GM19395 (cell line): ENCODE measurements at regions not wholly inside any gene's neighbourhood (a gene's known extent, or its start where the extent isn't known, plus 50 kb on each side); places are given as distances from the start of the nearest gene placed in this dataset.

Experiments
- ATAC-seq: cut with Tn5 transposase; IDR thresholded peaks from one replicate; pipeline ENCODE4 v1.9.1; 2021; ENCODE audit warnings: mild to moderate bottlenecking, moderate library complexity; ENCODE audit not compliant: unreplicated experiment

DNA sequence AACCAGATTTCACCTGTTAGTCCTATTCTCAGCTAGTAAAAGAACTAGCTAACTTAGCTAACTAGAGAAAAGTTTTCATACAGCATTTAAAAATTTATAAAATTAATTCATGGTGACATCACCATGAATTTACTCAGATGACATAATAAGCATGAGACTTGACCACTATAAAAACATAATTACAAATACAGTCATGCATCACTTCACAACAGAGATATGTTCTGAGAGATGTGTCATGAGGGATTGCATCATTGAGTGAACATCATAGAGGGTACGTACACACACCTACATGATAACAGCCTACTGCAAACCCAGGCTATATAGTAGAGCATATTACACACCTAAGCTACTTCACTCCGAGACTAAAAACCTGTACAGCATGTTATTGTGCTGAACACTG lies 481.3 kb upstream of the CHAC2 start:
- no peak for ATAC-seq

DNA sequence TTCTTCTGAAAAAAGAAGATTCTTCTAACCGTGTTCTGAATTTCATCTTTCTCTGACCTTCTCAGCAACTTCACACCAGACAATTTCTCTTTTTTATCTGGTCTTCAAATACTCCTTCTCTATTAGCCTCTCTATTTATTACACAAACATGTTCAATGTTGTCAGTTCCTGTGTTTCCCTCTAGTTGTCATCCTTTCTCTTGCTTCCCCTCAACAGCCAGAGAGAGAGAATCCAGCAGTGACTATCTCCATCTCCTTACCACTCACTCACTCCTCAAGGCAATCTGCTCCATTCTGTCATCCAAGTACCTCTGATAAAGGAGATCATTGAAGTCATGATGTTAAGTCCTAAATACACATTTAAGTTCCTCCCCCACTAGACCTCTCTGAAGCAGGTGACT lies 491.9 kb upstream of the CHAC2 start:
- no peak for ATAC-seq

DNA sequence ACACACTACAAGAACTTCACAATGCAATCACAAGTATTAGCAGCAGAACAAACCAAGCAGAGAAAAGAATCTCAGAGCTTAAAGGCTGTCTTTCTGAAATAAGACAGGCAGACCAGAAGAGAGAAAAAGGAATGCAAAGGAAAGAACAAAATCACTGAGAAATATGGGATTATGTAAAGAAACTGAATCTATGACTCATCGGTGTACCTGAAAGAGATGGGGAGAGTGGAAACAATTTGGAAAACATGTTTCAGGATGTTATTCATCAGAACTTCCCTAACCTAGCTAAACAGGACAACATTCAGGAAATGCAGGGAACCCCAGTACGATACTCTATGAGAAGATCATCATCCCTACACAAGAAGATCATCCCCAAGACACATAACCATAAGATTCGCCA lies 499.0 kb upstream of the CHAC2 start:
- ATAC-seq = no peak

DNA sequence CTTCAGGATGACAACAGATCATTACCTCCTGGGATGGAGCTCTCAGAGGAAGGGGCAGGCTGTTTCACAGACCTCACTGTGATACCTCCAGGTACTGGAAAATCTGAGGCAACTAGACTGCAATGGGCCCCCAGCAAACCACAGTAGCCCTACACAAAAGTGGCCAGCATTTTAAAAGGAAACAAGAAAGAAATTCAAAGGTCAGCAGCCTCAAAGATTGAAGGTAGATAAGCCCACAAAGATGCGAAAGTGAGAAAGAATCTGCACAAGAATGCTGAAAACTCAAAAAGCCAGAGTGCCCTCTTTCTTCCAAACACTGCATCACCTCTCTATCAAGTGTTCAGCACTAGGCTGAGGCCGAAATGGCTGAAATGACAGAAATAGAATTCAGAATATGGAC lies 499.5 kb upstream of the CHAC2 start:
- no peak for ATAC-seq

DNA sequence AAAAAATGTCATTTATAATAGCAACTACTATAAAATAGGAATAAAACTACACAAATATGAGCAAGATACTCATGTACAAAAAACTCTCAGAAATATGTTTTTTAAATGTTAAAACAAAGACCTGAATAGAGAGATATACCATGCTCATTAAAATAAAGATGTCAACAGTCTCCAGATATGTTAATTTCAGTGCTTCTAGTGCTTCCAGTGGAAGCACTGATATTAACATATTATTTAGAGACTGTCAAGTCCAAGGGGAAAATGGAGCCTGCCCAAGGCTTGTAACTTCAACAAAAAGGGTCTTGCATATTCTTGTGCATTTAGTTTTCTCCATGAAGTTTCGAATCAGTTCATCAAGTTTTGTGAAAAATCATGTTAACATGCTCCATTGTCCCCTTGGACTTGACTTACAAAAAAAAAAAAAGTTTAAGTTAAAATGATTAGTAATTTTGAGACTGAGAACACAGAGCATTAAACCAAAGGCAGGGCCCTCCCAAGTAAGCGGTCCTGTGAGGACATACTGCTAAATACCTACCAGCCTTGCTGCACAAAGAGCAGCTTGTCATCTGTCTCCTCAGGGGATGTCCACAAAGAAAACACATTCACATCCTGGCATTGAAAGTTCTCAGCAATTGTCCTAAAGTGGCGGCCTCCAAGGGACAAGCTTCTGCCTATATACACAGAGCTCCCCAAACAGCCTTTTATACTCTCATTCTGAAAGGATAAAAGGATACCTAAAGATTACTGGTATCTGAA lies 501.9 kb upstream of the CHAC2 start:
- no peak for ATAC-seq

DNA sequence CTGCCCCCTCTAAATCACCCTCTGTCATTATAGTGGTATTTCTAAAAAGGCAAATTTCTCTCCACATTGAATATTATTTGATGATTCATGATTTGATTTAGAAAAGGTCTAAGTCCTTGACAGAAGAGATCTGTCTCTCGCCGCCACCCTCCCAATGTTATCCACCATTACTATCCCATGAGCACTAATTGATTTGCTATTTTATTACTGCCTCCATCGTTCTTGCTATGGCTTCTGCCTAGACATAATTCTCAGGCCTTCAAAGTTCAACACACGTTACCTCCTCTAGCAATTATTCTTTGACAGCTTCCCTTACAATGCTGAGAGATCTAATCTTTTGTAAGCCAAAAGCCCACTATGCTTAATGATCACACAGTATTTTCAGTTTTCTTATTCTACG lies 507.0 kb upstream of the CHAC2 start:
- no peak for ATAC-seq

DNA sequence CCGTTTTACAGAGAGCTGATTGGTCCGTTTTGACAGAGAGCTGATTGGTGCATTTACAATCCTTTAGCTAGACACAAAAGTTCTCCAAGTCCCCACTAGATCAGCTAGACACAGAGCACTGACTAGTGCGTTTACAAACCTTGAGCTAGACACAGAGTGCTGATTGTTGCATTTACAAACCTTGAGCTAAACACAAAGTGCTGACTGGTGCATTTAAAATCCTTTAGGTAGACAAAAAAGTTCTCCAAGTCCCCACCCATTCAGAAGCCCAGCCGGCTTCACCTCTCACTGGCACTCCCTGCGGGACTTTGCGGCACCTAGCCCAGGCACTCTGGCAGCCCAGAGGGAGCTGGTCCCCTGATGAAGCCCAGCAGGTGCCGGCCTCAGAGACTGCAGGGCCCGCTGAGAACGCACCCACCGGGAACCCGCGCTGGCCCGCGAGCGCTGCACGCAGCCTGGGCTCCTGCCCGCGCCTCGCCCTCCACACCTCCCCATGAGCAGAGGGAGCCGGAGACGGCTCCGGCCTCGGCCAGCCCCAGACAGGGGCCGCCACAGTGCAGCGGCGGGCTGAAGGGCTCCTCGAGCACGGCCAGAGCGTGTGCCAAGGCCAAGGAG lies 508.1 kb upstream of the CHAC2 start:
- ATAC-seq = no peak

GRCh38 chr2:53257287-53257686 lies 510.3 kb upstream of the CHAC2 start:
- no peak for ATAC-seq

DNA sequence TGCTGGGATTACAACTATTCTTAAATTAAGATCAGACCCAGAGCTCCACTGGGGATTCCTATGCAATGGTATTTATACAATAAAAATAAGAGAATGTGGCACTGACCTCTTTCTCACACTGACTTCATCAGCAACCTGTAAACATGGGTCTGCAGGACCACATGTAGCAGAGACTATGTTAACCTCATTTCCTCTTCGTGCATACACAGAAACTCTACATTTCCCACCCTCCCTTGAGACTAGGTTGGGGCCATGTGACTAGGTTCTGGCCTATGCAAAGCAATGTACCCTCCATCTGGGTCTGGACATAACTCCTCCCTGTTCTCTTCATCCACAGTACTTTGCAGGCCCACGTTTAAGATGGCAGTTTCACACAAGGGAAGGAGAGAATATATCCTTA lies 514.4 kb upstream of the CHAC2 start:
- ATAC-seq = no peak

- no peak for ATAC-seq
These were observed 515.5 kb upstream of the CHAC2 start for GRCh38 chr2:53252115-53252514.

DNA sequence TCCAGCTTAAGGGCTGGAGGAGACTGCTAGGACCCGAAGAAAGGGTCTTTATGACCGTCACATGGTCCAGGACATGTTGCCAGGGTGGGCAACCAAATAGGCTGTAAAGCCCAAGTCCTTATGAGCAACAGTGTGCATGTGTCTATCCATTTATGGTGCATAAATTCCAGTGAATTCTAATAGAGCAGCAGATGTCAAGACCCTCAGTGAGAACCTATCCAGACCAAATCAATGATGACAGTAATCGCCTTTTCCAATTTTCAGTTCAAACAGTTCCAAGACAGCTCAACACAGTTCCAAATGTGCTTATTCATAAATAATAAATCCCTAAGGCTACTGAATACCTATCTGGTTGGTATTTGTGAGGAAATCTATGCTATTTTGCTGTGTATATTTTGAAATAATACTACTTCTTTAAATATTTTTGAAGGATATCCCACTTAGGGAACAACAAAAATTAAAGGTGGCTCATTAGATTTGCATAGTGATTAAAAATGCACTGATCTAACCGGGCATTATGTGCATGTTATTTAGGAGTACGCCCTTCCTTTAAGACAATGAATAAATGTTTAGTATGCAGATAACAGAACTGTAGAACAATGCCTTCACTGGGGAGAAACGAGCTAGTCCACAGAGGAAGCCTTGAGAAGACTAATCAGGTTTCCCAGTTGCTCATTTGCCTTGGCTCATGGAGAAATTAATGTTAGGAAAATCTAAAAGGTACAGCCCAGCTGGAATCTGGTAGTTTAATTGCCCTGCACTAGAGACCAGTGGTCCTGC lies 519.5 kb upstream of the CHAC2 start:
- ATAC-seq = no peak

GRCh38 chr2:53243430-53243829 lies 524.2 kb upstream of the CHAC2 start:
- ATAC-seq = no peak

DNA sequence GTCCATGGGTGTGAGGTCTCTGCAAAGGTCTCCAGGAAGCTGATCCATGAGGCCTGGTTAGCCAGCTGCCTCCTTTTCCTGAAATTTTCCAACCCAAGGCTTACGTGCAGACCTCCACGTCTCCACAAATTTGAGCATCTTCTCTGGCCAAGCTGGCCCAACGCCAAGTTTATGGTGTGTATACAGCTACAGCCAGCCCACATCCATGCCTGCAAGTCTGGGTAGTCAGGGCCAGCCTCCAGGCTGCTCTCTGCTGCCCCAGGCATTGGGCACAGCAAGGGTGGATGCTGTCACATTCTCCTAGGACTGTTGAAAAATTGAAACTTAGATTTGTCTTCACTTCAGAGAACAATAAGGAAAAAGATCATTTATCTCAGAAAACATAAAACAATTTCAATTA lies 525.5 kb upstream of the CHAC2 start:
- no peak for ATAC-seq

GRCh38 chr2:53235836-53236582 lies 531.6 kb upstream of the CHAC2 start:
- no peak for ATAC-seq

- ATAC-seq = no peak
These were observed 533.1 kb upstream of the CHAC2 start for GRCh38 chr2:53234548-53234903.

DNA sequence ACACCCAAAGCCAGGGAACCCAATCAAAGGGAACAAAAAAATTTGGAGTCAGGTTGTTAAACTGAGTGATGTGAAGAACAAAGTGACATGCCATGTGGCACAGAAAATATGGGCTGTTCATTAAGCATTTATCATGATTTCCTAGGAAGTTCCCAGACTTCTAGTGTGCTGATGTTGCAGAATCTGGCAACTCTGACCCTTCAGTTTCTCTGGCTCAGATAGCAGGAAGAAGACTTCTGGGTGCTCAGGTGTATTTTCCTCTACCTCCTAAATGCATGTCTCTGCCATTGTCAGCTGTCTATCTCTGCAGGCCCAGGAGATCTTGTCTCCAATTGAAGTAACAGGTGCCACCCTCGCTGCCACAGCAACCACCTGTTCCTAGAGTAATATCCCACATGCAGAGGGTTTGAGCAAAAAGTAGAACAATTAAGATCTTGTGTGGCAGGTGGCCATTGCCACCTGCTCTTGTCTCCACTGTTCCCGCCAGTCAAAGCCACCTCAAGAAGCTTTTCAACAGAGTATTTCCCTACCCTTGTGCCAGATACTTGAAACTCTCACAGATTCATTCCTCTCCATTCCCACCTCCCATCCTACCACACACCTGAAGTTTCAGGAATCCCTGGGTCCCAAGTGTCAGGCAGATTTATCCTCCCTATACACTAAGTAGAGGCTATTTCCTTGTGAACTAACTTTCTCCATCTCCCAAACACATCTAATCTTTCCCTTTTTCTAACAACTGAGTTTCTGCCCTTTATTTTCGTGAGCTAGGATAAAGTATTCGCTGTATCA lies 533.7 kb upstream of the CHAC2 start:
- no peak for ATAC-seq

- no peak for ATAC-seq
These were observed 535.7 kb upstream of the CHAC2 start for GRCh38 chr2:53231908-53232307.

- no peak for ATAC-seq
These were observed 536.9 kb upstream of the CHAC2 start for GRCh38 chr2:53230691-53231090.

GRCh38 chr2:53227535-53227934 lies 540.1 kb upstream of the CHAC2 start:
- ATAC-seq = no peak

DNA sequence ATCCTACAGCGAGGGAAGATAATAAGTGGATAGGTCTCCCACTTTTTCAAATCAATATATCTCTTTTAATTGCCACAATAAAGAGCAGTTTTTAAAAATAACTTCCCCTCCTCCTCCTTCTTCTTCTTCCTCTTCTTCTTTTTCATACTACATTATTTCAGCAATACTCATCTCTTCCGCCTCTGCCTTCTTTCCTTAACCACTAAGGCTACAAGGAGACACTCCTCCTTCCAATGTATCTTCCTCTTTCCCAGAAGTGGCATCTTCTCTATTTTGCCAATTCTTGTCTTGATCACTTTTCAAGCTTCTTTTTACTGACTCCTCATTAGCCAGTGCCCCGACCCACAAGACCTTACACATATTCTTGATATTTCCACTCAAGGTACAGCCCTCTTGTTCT lies 546.6 kb upstream of the CHAC2 start:
- ATAC-seq = no peak

GRCh38 chr2:53217250-53217649 lies 550.4 kb upstream of the CHAC2 start:
- ATAC-seq = no peak
